ENCODE measurements at regions not wholly inside any gene's neighbourhood (a gene's known extent, or its start where the extent isn't known, plus 50 kb on each side); places are given as distances from the start of the nearest gene placed in this dataset.
A peak's percentile ranks its signal among the peaks of the same experiment; 100 is the strongest.

- no peak overlapping the region for H2AFZ ChIP-seq (ENCODE audit: low read length)
Measured at GRCh38 chr1:222096883-222097282, 355.0 kb upstream of the DUSP10 start.

GRCh38 chr1:222096476-222096772, 354.5 kb upstream of the DUSP10 start:
- H3K4me1 ChIP-seq (ENCODE audit: insufficient read depth, low read length), result peaks cover 5% of the 10 kb centered on the region; the same call in 1 of the 2 replicates
- no peaks in the 10 kb centered on the region for H3F3A ChIP-seq (ENCODE audit: low read length, unreplicated experiment)
- no TSS peak for BruUV-seq (replicated peaks)
- no peak overlapping the region for H3K4me3 ChIP-seq (ENCODE audit: low read length)
- H3K27ac ChIP-seq (ENCODE audit: low read length), result no peak overlapping the region
- POLR2A ChIA-PET (ENCODE audit: unreplicated experiment), result no interaction called here
- ATAC-seq (no peak), DNase-seq (no peak)
- CTCF ChIA-PET, result no interaction called here
- H3K27me3 ChIP-seq (ENCODE audit: low read length), result no peaks in the 10 kb centered on the region
- no peaks in the 10 kb centered on the region for H3K36me3 ChIP-seq (ENCODE audit: low read depth, low read length)
- intact Hi-C loops (cut with micrococcal nuclease), result loop anchor here (1.0 to 2.0 kb wide), 3 partner anchors 75 to 618 kb away; no protein-coding TSS in a partner anchor
- no peak overlapping the region for H3K9ac ChIP-seq (ENCODE audit: low read length)
- H4K20me1 ChIP-seq (ENCODE audit: low read length), result no peaks in the 10 kb centered on the region
- no peaks in the 10 kb centered on the region for H3K9me3 ChIP-seq (ENCODE audit: low read length)
- TF ChIP-seq EZH2 (IDR thresholded peaks at IDR 0.05; ENCODE audit: low read length, unreplicated experiment) (no peak), CTCF (conservative IDR thresholded peaks at IDR 0.05; ENCODE audit: low read depth, low read length) (peak; percentile 44; the same call in 1 of the 2 replicates), EZH2phosphoT487 (IDR thresholded peaks at IDR 0.05; ENCODE audit: borderline replicate concordance, low read length) (no peak)
- no peaks in the 10 kb centered on the region for H3K79me2 ChIP-seq (ENCODE audit: low read length)
- H2AFZ ChIP-seq (ENCODE audit: low read length), result no peak overlapping the region
- no peak overlapping the region for H3K4me2 ChIP-seq (ENCODE audit: low read length)
- H3K9me2 ChIP-seq (replicated peaks; ENCODE audit: low read length), result no peaks in the 10 kb centered on the region

More at GRCh38 chr1:222096883-222097282, 355.0 kb upstream of the DUSP10 start:
- DNase-seq, result no peak
- no peak for ATAC-seq
- POLR2A ChIA-PET (ENCODE audit: unreplicated experiment), result no interaction called here
- H3K9ac ChIP-seq (ENCODE audit: low read length), result no peak overlapping the region
- H3K4me2 ChIP-seq (ENCODE audit: low read length), result no peak overlapping the region
- no peaks in the 10 kb centered on the region for H3K79me2 ChIP-seq (ENCODE audit: low read length)
- CTCF ChIA-PET, result no interaction called here
- peaks cover 5% of the 10 kb centered on the region; the same call in 1 of the 2 replicates for H3K4me1 ChIP-seq (ENCODE audit: insufficient read depth, low read length)
- TF ChIP-seq EZH2 (IDR thresholded peaks at IDR 0.05; ENCODE audit: low read length, unreplicated experiment), result no peak
- TF ChIP-seq EZH2phosphoT487 (IDR thresholded peaks at IDR 0.05; ENCODE audit: borderline replicate concordance, low read length), result no peak
- no peak for TF ChIP-seq CTCF (conservative IDR thresholded peaks at IDR 0.05; ENCODE audit: low read depth, low read length)
- H3F3A ChIP-seq (ENCODE audit: low read length, unreplicated experiment), result no peaks in the 10 kb centered on the region
- no peaks in the 10 kb centered on the region for H3K36me3 ChIP-seq (ENCODE audit: low read depth, low read length)
- H3K27me3 ChIP-seq (ENCODE audit: low read length), result no peaks in the 10 kb centered on the region
- no peaks in the 10 kb centered on the region for H4K20me1 ChIP-seq (ENCODE audit: low read length)
- H3K9me3 ChIP-seq (ENCODE audit: low read length), result no peaks in the 10 kb centered on the region
- no peak overlapping the region for H3K27ac ChIP-seq (ENCODE audit: low read length)
- no peak overlapping the region for H3K4me3 ChIP-seq (ENCODE audit: low read length)
- BruUV-seq (replicated peaks), result no TSS peak
- intact Hi-C loops (cut with micrococcal nuclease), result loop anchor here (1.0 to 2.0 kb wide), 3 partner anchors 74 to 618 kb away; no protein-coding TSS in a partner anchor
- H3K9me2 ChIP-seq (replicated peaks; ENCODE audit: low read length), result no peaks in the 10 kb centered on the region

GRCh38 chr1:222095606-222096475, 354.0 kb upstream of the DUSP10 start:
- Histone ChIP-seq H3K27ac (ENCODE audit: low read length) (no peak overlapping the region), H3K4me1 (ENCODE audit: insufficient read depth, low read length) (peaks cover 5% of the 10 kb centered on the region; the same call in 1 of the 2 replicates), H2AFZ (ENCODE audit: low read length) (no peak overlapping the region), H3K9me2 (replicated peaks; ENCODE audit: low read length) (no peaks in the 10 kb centered on the region), H3K36me3 (ENCODE audit: low read depth, low read length) (no peaks in the 10 kb centered on the region), H3K79me2 (ENCODE audit: low read length) (no peaks in the 10 kb centered on the region), H3K9me3 (ENCODE audit: low read length) (no peaks in the 10 kb centered on the region), H3K27me3 (ENCODE audit: low read length) (no peaks in the 10 kb centered on the region), H4K20me1 (ENCODE audit: low read length) (no peaks in the 10 kb centered on the region), H3K4me2 (ENCODE audit: low read length) (no peak overlapping the region), H3K9ac (ENCODE audit: low read length) (no peak overlapping the region), H3F3A (ENCODE audit: low read length, unreplicated experiment) (no peaks in the 10 kb centered on the region), H3K4me3 (ENCODE audit: low read length) (no peak overlapping the region)
- DNase-seq (peak; percentile 77), ATAC-seq (peak; percentile 71)
- intact Hi-C loops (cut with micrococcal nuclease), result loop anchor here (1.0 to 2.0 kb wide), 3 partner anchors 75 to 617 kb away; no protein-coding TSS in a partner anchor
- ChIA-PET POLR2A (ENCODE audit: unreplicated experiment) (no interaction called here), CTCF (interaction anchor here (0.8 to 1.1 kb wide), 2 partner anchors 275 to 359 kb away, joined by 4 read pairs; no protein-coding TSS in a partner anchor)
- TF ChIP-seq EZH2phosphoT487 (IDR thresholded peaks at IDR 0.05; ENCODE audit: borderline replicate concordance, low read length) (no peak), EZH2 (IDR thresholded peaks at IDR 0.05; ENCODE audit: low read length, unreplicated experiment) (no peak), CTCF (conservative IDR thresholded peaks at IDR 0.05; ENCODE audit: low read depth, low read length) (peak; percentile 98)
- no TSS peak for BruUV-seq (replicated peaks)

All from PC-3 (cell line).